Right forelimb (tissue), 1 donor: ENCODE measurements at regions not wholly inside any gene's neighbourhood (a gene's known extent, or its start where the extent isn't known, plus 50 kb on each side); places are given as distances from the start of the nearest gene placed in this dataset.

ENCODE experiments used
- DNase-seq: peaks from one replicate; pipeline ENCODE4 v3.0.0-alpha.2; 2018

- no peak for DNase-seq
Observed at GRCh38 chr10:3908183-3908582, 123.2 kb upstream of the KLF6 start.

GRCh38 chr10:3907514-3907913, 122.5 kb upstream of the KLF6 start:
- no peak for DNase-seq

GRCh38 chr10:3906511-3907111, 121.6 kb upstream of the KLF6 start:
- no peak for DNase-seq

GRCh38 chr10:3904419-3904960, 119.5 kb upstream of the KLF6 start:
- no peak for DNase-seq

GRCh38 chr10:3902809-3903410, 117.9 kb upstream of the KLF6 start:
- no peak for DNase-seq

- no peak for DNase-seq
Observed at GRCh38 chr10:3902054-3902808, 117.2 kb upstream of the KLF6 start.

- no peak for DNase-seq
Observed at GRCh38 chr10:3901370-3901769, 116.4 kb upstream of the KLF6 start.

GRCh38 chr10:3900391-3900790, 115.4 kb upstream of the KLF6 start:
- no peak for DNase-seq

GRCh38 chr10:3898821-3899220, 113.8 kb upstream of the KLF6 start:
- DNase-seq = no peak

- no peak for DNase-seq
Observed at GRCh38 chr10:3897156-3897555, 112.1 kb upstream of the KLF6 start.

- no peak for DNase-seq
Observed at GRCh38 chr10:3896161-3896560, 111.2 kb upstream of the KLF6 start.

- no peak for DNase-seq
Observed at GRCh38 chr10:3895045-3895631, 110.1 kb upstream of the KLF6 start.

- DNase-seq = no peak
Observed at GRCh38 chr10:3893901-3894563, 109.0 kb upstream of the KLF6 start.

GRCh38 chr10:3892440-3893425, 107.7 kb upstream of the KLF6 start:
- DNase-seq = no peak

GRCh38 chr10:3891396-3891795, 106.4 kb upstream of the KLF6 start:
- DNase-seq = no peak

GRCh38 chr10:3890602-3891352, 105.8 kb upstream of the KLF6 start:
- no peak for DNase-seq

GRCh38 chr10:3889961-3890522, 105.0 kb upstream of the KLF6 start:
- no peak for DNase-seq

GRCh38 chr10:3887885-3888476, 103.0 kb upstream of the KLF6 start:
- DNase-seq = no peak

GRCh38 chr10:3887404-3887803, 102.4 kb upstream of the KLF6 start:
- DNase-seq = no peak

- DNase-seq = no peak
Observed at GRCh38 chr10:3886641-3887251, 101.7 kb upstream of the KLF6 start.
